Epithelial cell of esophagus (primary cell): ENCODE measurements at regions not wholly inside any gene's neighbourhood (a gene's known extent, or its start where the extent isn't known, plus 50 kb on each side); places are given as distances from the start of the nearest gene placed in this dataset.
"Not testable (repeated sequence)": the region's sequence is repeated elsewhere in the genome, so short reads cannot be mapped to it uniquely, and the experiment has no call there.

ENCODE experiments used
- DNase-seq: peaks from one replicate; pipeline ENCODE4 v3.0.0; 2010; ENCODE audit warnings: low read depth
- H3K4me3 ChIP-seq: 2 replicates; pipeline ENCODE4 v1.5.1; 2011; ENCODE audit warnings: mild to moderate bottlenecking, low read length, control low read depth
- CTCF ChIP-seq: IDR thresholded peaks from 2 replicates; pipeline ENCODE4 v1.5.1; 2011; ENCODE audit warnings: low read depth, mild to moderate bottlenecking, low read length, control low read depth, inconsistent platforms; ENCODE audit not compliant: insufficient read depth; ENCODE audit errors: missing control alignments

GRCh38 chr20:26218301-26218700 lies 521.6 kb upstream of the ZNF337 start:
- no peak for TF ChIP-seq CTCF
- no peak overlapping the region for H3K4me3 ChIP-seq
- DNase-seq = no peak

DNA sequence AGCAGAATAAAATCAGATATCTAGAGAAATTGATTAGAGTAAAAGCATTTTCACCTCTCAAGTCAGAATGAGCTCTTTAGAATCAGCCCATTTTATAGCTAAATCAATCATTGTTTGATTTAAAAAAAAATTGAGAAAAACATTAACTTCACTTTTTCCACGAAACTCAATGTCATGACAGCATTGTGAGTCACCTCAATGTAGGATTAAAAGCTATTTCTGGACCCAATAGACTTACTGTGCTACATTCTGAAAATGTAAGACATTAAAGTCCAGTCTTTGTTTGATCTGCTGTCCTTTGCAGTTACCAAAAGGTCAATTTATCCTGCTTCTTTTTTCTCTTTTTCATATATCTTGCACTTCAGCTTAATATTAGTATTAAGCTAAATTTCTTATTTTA lies 519.4 kb upstream of the ZNF337 start:
- no peak for DNase-seq

DNA sequence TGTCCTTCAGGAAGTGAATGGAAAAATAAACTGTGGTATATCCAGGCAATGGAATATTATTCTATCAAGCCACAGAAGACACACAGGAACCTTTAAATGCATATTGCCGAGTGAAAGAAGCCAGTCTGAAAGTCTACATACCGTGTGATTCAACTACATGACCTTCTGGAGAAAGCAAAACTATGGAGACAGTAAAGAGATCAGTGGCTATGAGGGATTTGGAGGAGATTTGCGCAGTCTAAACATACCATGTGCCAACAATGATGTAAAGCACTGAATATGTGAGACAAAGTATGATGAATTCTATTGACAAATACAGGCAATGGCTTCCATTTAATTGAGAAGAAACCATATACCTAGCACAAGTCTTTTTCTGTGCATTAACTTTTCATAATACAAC lies 518.3 kb upstream of the ZNF337 start:
- no peak overlapping the region for H3K4me3 ChIP-seq
- TF ChIP-seq CTCF = no peak
- no peak for DNase-seq

More for the DNA sequence above, 519.4 kb upstream of the ZNF337 start:
- H3K4me3 ChIP-seq = no peak overlapping the region
- no peak for TF ChIP-seq CTCF

DNA sequence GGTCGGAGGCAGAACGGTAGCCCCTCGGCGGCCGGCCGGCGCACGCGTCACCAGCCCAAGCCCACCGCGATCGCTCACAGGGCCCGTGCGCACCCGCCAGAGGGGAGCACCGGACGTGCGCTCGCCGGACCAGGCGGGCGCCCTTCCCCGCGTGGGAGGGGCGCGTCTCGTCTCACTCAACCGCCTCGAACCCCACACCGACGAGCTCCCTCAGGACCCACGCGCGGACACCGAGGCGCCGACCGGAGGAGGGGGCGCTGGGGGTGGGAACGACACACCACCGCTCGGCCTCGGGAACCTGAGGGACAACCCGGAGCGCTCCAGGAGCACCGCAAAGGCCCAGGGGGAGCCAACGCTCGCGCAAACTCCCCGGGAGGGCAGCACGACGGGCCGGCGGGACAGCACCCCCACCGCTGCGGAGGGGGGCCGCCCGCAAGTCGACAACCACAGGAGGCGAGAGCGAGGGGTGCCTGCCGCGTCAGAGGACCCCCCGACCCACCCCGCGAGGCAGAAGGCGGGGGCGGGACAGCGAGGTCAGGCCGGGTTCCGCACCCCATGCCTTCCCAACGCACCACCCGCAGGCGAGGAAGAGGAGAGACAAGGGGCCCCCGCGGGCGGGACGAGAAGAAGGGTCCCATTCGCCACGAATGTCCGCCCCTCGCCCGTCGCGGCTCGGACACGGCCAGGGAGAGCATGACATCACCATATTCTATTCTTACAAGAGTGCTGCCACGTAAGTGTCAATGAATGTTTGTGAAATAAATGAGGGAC lies 512.7 kb upstream of the ZNF337 start:
- peak; percentile 4 for DNase-seq
- no peak for TF ChIP-seq CTCF
- H3K4me3 ChIP-seq = no peak overlapping the region

DNA sequence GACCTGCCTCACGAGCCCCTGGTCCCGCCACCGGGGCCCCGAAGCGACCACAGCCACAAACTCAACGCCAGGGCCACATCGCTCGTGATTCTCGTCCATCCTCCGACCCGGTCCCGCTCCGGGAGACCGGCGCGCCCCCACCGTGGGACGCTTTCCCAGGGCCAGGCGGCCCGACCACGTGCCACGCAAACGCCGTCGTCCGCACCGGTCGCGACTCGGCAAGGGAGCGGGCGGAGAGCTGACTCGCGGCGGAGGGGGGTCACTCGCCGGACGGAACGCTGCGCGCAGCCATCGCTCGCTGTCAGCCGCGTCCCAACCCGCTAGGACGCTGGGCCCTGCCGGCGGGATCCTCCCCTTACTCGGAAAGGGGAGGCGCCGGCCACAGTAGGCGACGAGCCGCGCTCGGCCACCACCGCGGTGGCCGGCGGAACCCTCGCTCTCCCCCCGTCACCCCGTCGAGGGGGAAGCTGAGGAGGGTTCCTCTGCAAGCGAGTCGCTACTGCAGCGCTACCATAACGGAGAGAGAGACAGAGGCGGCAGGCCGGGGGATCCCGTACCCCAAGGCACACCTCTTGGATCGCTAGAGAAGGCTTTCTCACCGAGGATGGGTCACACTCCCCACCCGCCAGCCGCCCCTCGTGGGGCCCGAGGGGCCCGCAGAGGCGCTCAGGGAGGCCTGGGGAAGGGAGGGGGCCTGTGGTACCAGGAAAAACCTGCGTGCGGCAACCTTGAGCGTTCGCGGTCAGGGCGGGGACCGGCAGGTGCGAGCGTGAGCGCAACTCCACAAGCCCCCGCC lies 511.8 kb upstream of the ZNF337 start:
- H3K4me3 ChIP-seq = no peak overlapping the region
- peak; percentile 1 for DNase-seq
- TF ChIP-seq CTCF = no peak

DNA sequence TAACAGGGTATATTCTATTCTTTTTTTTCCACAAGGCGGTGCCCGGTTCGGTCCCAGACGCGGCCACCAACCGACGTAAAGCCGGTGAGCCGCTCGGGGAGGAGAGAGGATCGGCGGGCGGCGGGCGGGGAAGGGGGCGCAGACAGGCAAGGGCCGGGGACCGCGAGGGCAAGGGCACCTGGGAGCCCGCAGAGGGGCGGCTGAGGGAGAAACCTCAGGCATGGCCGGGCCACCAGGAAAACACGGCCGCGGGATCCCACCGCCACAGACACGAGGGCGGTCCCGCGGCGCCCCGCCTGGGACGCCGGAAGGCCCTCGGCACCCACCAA lies 511.3 kb upstream of the ZNF337 start:
- H3K4me3 ChIP-seq, DNase-seq: not testable (repeated sequence)

DNA sequence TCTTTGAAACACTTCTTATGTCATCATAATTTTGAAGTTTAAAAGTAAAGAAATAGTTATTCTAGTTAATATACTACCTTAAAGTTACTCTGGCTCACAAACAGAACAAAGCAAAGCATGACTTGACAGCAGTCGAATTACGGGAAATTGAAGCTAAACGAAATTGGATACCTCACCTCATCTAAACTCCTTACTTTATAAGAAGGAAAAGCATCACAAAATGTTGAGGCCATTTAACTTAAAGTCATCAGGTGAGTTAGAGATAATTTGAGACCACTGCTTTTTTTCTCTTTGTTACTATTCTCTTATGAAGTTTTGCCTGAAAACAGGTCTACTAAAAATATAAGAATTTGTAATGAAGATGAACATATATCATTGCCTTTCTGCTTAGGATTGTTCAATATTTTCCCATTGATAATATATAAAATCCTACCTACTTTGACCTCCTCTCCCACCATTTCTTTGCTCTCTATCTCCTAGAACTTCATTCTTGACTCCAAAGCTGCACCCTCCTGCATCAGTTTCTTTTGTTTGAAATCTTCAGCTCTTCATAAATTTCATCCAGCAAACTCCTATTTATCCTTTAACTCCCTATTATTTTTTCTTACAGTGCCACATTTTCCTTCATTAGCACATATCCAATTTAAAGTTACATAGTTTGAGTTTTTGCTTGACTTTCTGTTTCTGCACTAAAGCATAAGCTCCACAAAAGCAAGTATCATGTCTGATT lies 510.7 kb upstream of the ZNF337 start:
- TF ChIP-seq CTCF = no peak
- no peak overlapping the region for H3K4me3 ChIP-seq

More for the DNA sequence above, 510.7 kb upstream of the ZNF337 start:
- DNase-seq = no peak
